HEK293T (cell line): ENCODE measurements at regions not wholly inside any gene's neighbourhood (a gene's known extent, or its start where the extent isn't known, plus 50 kb on each side); places are given as distances from the start of the nearest gene placed in this dataset.

Source experiments
- ARNT ChIP-seq: fragments of 450-650 bp; IDR thresholded peaks from 2 replicates; pipeline ENCODE4 v1.6.1; 2017; ENCODE audit warnings: mild to moderate bottlenecking
- BHLHE40 ChIP-seq: fragments of 450-650 bp; IDR thresholded peaks from 2 replicates; pipeline ENCODE4 v1.6.1; 2016; ENCODE audit warnings: mild to moderate bottlenecking, moderate library complexity, borderline replicate concordance
- CTBP1 ChIP-seq: fragments of 450-650 bp; IDR thresholded peaks from 2 replicates; pipeline ENCODE4 v1.6.1; 2016; ENCODE audit warnings: borderline replicate concordance
- FOXA1 ChIP-seq: fragments of 450-650 bp; IDR thresholded peaks from 2 replicates; pipeline ENCODE4 v1.6.1; 2016; ENCODE audit warnings: mild to moderate bottlenecking
- FOXK2 ChIP-seq: fragments of 450-650 bp; IDR thresholded peaks from 2 replicates; pipeline ENCODE4 v1.6.1; 2016; ENCODE audit warnings: mild to moderate bottlenecking
- LEF1 ChIP-seq: fragments of 450-650 bp; IDR thresholded peaks from 2 replicates; pipeline ENCODE4 v1.6.1; 2017; ENCODE audit warnings: mild to moderate bottlenecking, borderline replicate concordance
- SP1 ChIP-seq: fragments of 450-650 bp; IDR thresholded peaks from 2 replicates; pipeline ENCODE4 v1.6.1; 2017
- SUZ12 ChIP-seq: fragments of 450-650 bp; IDR thresholded peaks from 2 replicates; pipeline ENCODE4 v1.6.1; 2016; ENCODE audit warnings: mild to moderate bottlenecking

GRCh38 chr10:64080071-64080470, 558.9 kb downstream of the REEP3 start:
- TF ChIP-seq BHLHE40 (no peak), SP1 (no peak), SUZ12 (no peak), FOXA1 (no peak), CTBP1 (no peak), ARNT (no peak), FOXK2 (no peak), LEF1 (no peak)
